NCI-H2171 (cell line): ENCODE measurements at regions not wholly inside any gene's neighbourhood (a gene's known extent, or its start where the extent isn't known, plus 50 kb on each side); places are given as distances from the start of the nearest gene placed in this dataset.
A peak's percentile ranks its signal among the peaks of the same experiment; 100 is the strongest.

Source experiments
- DNase-seq: peaks from one replicate; lab custom pipeline; 2025; lab: John Stamatoyannopoulos, UW

DNA sequence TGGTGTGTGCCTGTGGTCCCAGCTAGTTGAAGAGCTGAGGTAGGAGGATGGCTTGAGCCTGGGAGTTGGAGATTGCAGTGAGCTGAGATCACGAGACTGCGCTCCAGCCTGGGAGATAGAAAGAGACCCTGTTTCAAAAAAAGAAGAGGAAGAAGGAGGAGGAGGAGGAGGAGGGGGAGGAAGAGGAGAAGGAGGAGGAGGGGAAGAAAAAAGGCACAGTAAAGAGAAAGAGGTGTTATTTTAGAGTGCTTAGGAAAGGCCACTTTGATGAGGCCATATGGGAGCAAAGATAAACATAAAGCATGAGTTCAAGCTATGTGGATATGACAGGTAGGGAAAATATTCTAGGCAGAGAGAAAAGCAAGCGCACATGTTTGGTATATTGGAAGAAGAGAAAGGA lies 154.1 kb upstream of the BTG1 start:
- no peak for DNase-seq

DNA sequence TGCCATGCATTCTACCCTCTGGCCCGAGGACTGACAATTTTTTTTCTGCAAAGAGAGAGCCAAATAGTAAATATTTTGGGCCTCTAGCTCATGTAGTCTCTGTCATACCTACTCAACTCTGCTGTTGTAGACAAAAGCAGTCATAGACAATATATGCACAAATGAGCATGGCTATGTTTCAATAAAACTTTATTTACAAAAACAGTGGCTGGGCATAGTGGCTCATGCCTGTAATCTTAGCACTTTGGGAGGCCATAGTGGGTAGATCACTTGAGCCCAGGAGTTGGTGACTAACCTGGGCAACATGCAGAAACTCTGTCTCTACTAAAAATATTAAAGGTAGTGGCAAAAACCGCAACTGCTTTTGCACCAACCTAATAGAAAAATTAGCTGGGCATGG lies 153.7 kb upstream of the BTG1 start:
- DNase-seq: no peak

DNA sequence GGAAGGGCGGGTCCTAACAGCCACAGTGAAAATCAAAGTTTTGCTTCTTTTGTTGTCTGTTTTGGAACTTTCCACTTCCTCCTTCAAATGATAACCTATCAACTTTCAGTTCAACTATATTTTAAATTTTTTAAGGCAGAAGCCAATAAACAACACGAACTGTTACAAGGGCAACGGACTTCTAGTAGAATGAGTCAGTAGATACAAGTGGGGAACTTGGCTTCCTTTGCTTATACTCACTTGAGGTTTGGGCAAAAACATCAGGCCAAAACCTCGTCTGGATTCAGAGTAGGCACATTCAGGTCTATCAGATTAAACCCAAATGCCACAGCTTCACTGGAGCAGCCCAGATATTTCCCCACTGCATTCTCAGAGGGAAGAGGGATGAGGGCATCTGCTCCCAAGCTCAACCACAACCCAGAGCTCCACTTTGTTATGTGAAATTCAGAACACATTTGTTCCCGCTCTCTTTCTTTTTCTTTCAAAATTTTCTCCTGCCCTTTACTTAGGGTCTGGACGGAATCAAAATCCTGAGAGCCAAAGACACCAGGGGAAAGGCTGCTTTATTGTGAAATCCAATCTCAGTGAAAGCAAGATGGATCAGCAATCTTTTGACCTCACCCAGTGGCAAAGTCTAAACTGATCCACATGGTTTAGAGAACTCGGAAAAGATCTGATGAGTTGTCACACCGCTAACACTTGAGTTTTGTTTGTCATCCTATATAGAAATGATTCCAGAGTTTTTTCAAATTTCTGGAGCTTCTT lies 152.5 kb upstream of the BTG1 start:
- no peak for DNase-seq

DNA sequence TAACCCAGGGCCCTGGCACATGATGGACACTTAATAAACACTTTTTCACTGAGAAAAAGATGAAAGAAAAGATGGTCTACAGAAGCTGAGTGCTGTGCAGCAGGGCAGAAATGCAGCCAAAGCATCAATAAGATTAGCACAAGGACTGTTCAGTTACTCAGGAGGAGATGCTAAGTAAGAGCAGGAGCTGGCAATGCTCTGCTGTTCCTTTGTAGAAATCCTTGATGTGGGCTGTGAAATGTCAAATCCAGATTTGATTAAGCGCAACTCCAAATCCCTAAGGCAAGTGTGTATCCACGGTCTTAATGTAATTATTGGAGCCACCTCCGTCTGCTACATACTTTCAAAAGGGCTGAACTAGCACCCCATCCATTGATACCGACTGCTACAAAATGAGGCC lies 151.8 kb upstream of the BTG1 start:
- no peak for DNase-seq

DNA sequence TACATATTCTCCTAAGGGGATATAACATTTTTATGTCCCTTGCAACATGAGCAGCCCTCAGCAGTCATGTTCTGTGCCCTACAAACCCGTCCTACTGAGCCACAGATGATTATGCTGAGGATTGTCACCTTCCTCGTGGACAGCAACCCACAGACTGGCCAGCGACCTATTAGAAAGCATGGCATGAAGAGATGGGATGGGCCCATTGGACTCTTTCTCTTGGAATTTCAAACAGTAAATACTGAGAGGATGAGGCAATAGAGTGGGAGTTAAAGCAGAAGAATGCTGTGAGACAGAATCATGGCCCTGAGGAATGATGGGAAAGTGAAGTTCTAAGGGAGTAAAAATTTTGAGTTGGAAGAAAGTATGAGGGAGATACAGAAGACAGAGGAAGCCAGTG lies 149.9 kb upstream of the BTG1 start:
- no peak for DNase-seq

DNA sequence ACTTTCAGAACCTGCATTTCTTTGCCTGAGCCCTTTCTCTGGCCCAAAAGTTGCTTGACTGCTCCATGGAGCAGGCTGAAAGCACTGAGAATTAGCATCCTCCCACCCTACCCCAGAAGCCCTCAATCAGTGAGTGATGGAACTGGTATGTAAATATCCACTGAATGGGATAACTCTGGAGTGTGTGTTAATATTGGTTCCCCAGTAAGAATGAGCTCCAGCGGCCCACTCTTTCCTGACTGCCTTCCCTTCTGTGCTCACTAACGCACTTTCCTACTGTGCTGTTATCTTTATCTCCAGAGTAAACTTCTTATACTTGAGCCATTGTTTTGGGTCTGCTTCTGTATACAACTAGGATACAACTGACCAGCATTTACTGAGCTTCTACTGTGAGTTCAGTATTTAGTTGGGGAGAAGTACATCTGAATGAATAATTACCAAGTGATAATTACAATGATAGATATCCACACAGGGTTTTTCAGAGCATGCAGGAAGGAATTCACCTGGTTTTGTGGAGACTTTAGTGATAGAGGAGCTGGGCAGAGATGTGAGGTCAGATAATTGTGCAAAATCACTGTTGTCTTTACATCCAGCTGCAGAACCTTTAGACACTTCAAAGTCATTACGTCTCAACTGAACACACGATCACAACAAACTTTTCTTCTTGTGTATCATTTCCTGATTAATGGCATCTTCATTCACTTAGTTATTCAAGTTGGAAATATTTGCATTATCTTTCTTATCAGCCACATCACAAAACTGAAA lies 149.2 kb upstream of the BTG1 start:
- DNase-seq: no peak

DNA sequence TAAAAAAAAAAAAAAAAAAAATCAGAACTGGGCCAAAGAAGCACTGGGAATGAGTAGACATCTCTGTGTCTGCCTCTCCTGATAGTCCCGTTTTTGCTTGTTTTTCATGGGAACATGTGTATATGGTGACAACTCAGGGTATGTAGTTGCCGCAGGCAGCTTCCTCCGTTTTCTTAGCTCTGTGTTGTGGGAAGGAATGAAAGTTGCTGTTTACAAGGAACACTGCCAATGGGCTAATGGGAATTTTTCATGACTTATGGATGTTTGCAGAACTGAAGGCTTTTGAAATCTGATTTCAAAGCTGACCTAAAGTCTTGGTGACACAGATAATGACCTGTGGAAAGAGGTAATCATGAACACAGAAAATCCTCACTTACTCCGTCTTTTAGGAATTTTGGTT lies 146.4 kb upstream of the BTG1 start:
- DNase-seq: no peak

DNA sequence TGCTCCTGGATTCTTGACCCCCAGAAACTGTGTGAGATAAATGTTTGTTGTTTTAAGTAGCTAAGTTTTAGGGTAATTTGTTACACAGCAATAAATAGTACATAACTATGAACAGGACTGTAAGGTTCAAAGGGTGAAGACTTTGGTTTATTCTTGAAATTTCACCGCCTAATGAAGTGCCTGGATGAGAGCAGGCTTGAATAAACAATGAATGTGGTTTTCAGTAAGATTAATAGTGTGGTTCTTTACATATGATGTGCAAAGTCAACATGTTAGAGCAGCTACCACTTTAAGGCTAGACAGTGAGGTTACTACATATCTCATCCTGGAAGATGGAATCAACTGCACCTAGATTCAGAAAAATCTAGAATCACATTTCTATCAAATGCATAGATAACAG lies 145.2 kb upstream of the BTG1 start:
- DNase-seq: no peak

DNA sequence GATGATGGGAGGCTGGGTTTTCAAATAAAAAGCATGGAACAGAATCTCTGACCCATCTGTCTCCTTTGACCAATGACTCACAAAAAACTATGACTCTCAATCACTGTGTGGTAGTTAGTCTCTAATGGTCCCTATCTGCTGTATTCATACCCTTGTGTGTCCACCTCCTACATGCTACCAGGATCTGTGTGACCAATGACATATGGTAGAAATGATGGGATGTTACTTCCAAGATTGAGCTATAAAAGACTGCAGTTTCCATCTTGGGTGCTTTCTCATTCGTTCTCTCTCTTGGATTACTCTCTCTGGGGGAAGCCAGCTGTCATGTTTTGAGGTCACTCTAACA lies 144.7 kb upstream of the BTG1 start:
- peak; percentile 8 for DNase-seq

DNA sequence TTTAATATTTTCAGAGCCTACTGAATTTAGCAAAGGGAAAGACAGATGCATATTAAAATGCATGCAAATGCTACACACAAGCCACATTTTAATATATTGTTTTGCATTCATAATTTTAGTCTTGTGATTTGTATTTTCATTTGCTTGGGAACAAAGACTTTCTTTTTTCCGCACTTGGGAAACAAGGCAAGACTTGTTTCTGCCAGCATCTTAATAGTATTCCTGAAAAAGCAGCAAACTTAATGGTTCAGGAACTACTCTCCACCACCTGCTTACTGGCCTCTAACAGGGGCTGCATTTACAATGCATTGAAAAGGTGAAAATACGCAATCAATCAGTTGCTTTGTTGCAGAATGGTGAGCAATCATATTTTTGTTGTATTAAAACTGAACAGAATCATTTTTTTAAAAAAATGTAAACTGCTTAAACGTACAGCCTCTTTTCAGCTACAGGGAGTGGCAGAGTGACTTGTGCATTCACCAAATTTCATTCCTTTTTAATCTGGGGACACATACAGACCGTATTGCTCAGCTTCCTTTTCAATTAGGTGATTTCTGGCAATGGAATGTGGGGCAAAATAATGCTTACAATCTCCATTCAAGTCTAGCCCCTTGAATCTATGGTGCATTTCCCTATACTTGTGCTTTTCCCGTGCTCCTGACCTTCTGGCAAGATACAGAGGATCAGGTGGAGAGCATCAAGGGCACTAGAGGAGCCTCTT lies 144.1 kb upstream of the BTG1 start:
- DNase-seq: no peak

DNA sequence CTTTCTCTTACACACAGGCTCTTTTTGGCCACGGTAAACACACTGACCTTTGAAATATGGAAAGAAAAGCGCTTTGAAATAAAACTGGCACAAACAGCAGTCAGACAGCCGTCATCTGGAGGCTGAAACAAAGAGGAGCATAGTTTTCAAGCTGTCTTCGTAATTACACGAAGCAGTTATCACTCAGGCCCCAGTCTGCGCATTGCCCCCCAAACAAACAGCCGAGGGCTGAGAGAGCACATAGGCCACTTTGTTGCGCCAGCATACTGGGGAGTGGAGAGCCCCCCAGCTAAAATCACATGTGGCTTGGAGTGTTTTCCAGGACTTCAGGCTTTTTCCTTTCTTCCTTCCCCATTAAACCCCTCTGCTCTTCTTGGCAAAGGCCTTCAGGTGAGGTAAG lies 142.9 kb upstream of the BTG1 start:
- DNase-seq: no peak

DNA sequence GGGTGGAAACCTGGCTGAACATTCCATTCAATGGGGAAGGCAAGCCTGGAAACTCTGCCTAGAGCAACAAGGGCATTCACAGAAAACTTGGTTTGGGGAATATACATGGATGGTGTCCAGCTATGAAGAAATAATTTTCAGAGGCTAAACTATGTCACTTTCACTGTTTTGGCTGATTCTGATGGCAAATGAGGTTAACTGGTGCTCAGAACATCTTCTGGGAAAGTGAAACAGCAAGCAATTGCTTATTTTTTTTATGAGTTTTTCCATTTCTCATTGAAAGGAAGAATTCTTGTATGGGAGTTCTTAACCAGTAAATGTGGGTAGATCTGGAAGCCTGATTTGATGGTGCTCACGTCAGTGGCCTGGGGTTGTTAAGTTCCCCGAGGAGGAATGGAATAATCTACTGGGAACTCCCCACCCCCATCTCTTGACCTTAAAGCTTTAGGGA lies 132.8 kb upstream of the BTG1 start:
- no peak for DNase-seq

DNA sequence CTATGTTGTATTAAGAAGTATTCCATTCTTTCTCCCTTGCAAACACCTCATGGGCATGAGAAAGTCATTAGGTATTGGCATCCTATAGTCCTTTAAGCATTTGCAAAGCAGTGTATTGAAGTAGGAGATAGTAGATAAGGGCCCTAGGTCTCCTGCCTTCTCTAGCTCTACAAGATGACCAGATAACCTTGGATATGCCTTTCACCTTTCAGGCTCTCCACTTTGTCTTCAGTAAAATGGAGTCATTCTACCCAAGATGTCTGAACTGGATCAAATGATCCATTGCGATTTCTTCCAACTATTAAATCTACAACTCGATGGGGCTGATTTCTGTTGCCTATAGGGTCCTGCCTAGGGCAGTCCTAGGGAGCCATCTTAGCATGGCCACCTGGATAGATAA lies 132.1 kb upstream of the BTG1 start:
- no peak for DNase-seq

DNA sequence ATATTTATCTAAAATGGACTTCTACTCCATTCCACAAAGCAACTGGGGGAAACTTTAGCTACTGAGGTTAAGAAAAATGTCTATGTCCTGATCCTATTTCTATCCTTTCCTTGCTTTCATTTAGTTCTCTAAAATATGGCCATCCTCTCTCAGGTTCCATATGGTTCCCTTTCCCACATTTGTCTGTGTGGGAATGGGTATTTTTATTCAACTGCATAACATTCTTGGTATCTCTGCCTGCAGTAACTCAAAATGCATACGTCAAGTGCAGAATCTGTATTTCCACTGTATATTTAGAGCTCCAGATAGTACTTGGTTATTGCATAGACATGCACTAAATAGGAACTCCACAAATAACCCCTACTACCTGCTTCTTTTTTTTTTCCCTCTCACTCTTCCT lies 130.6 kb upstream of the BTG1 start:
- DNase-seq: no peak

DNA sequence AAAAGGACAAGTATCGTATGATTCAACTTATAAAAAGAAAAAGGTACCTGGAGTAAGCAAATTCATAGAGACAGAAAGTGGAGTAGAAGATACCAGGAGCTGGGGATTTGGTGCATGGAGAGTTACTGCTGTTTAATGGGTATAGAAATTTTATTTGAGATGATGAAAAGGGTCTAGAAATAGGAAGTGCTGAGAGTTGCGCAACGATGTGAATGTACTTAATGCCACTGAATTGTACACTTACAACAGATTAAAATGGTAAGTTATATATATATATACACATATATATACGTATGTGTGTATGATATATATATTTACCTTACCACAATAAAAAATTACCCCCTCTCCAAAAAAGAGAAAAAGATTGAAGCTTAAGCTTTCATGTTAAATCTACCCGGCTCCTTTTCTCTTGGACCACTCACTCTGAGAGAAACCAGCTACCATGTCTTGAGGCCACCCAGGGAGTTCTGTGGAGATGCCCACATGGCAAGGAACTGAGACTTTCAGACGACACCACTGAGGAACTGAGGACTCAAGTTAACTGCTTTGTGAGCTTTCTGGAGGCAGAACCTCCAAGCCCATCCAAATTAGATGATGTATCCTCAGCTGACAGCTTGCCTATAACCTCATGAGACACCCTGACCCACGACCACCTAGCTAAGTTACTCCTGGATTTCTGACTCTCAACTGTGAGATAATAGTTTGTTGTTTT lies 130.0 kb upstream of the BTG1 start:
- DNase-seq: no peak

DNA sequence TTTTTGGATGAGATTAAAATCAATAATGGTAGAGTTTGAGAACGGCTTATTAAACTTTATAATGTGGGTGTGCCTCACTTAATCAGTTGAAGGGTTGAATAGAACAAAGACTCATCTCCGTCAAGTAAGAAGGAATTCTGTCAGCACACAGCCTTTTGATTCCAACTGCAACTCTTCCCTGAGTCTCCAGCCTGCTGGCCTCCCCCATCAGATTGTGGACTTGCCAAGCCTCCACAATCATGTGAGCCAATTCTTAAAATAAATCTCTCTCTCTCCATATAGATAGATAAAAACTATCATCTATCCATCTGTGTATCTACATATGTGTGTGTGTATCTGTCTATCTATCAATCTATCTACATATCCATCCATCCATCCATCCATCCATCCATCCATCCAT lies 127.4 kb upstream of the BTG1 start:
- DNase-seq: no peak

DNA sequence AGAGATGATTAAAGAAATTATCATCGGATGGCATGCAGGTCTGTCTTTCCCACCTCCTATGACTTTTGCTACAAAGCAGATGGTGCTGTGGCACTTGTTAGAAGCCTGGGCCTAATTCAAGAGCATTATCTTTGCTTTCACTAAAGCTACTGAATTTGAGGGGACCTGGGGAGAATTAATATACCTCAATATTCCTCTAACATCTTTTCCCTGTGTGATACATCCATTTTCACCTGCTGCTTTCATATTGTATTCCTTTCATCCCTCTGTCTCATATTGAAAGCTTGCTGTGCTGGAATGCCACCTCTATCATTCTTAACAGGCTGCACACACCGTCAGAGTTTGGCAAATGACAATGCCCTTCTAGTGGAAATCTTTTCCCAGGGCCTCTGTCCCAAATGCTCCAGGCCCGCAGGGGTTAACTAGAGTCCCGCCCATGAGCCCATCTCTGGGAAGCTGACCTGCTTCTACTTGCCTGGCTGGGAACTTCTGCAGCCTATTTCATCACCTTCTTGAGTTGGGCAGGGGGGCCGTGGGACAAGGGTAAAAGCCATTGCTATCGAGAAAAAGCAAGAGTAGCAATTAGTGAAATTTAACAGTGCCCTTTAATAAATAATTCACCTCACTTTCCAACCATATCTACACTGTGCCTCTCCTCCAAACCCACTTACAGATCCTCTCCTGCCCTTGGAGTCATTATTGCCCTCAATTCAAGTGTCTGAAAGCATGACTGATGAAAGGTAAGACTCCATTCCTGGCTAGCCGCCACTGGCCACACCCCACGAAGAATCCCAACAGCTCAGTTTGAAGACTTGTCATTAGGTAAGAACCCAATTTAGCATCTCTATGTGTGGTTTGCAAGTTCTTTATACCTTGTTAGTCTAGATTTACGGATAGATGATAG lies 126.7 kb upstream of the BTG1 start:
- no peak for DNase-seq

DNA sequence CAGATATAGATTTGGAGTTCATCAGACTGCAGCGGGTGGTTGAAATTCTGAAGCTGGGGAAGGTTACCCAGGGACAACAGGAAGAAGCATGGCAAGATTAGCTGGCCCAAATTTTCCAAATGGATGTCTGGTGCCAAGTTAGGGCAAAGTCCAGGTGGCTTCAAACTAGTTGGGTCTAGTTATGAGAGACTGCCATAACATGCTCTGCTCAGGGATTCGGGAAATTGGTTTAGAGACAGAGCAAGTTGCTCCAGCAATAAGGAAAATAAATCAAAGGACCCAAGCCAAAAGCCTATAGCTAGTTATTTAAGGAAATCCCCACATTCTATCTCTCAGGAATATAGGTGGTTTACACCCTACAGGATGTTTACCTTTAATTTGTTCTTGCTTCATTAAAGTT lies 125.7 kb upstream of the BTG1 start:
- no peak for DNase-seq

DNA sequence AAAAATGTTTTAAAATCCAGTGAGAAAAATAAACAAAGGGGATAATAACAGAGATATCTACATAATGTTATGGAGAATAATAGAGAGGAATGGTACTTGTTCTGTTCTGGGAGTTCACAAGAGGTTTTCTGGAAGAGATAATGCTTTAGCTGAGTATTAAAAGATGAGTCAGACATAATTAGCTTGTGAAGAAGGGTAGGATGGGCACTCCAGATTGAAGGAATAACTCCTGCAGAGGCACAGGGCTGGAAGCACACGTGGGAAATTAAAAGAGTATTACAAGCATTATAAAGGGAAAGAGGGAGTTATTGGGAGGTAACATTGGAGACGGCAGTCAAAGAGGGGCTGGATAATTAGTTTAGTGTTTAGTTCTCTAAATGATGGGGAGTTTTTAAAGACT lies 124.9 kb upstream of the BTG1 start:
- DNase-seq: no peak

DNA sequence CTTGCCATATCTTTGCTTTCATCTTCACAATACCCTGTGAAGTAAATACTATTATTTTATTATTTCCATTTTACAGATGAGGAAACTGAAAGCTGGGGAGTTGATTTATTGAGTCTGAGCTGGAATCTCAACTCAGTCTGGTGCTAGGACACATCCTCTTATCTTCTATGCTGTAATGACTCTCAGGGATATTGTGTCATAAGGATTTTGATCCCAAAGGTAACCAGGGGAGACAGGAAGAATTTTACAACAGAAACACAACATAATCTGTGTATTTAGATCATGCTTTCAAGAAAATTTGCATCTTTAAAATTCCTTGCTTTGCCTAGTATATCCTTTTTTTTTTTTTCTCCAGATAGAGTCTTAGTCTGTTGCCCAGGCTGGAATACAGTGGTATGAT lies 123.3 kb upstream of the BTG1 start:
- no peak for DNase-seq

DNA sequence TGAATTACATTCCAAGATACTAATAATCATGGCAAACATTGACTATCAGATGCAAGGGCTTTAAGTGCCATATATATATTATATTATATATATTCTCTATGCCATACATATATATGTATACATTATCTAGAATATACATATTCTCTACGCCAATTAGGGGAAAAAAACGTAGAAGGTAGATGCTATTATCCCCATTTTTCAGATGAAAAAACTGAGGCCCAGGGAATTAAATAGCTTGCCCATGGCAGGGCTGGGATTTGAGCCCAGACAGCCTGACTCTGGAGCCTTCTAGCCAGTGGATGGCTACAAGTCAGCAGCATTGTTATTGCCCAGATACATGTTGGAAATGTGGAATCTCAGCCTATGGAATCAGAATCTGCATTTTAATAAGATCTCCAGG lies 116.0 kb upstream of the BTG1 start:
- DNase-seq: no peak

DNA sequence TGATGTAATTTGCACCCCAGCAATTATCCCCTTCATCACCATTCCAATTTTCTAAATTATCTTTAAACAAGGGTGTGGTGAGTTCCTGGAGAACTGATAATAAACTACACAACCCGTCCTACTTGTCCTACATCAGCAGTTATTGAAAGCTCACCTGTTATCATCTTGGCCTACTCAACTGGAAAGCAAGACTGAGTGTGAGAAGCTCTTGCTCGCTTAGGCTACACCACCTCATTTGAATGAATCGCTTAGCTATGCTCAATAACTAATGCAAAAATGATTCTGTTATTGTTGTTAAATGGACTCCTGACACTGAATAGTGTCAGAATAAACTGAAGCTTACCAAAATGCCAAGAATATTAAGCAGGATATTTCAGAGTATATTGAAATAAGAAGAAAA lies 115.4 kb upstream of the BTG1 start:
- DNase-seq: no peak
